ENCODE measurements at regions not wholly inside any gene's neighbourhood (a gene's known extent, or its start where the extent isn't known, plus 50 kb on each side); places are given as distances from the start of the nearest gene placed in this dataset.

- peaks cover 3% of the 10 kb centered on the region for H3K36me3 Mint-ChIP-seq (ENCODE audit: insufficient read depth)
- H3K4me3 Mint-ChIP-seq = no peak overlapping the region
- H3K27ac Mint-ChIP-seq = no peak overlapping the region
- ATAC-seq (replicated peaks) (no peak), DNase-seq (no peak)
- no peaks in the 10 kb centered on the region for H3K27me3 Mint-ChIP-seq
- no peaks in the 10 kb centered on the region for H3K4me1 Mint-ChIP-seq (ENCODE audit: low read depth in 2 of 2)
- no peaks in the 10 kb centered on the region for H3K9me3 Mint-ChIP-seq
Observed at GRCh38 chrX:25290132-25290531, 274.4 kb upstream of the ARX start.

DNA sequence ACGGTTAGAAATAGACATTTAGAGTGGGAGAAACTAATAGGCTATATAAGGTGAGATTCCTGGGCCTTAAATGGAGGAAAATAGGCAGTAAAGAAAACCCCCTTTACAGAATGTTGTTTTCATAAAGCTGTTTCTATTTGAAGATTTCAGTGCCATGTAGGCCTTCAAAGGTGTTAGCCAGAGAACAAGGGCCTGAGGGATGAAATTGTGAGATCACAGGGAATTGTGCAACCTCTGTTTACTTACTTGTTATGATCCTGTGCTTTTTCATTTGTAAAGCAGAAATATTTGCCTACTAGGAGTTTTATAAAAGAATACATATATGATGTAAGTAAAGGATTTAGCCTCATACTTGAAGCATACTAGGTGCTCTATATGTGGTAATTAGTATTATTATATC, 272.9 kb upstream of the ARX start:
- Mint-ChIP-seq H3K4me1 (ENCODE audit: low read depth in 2 of 2) (no peaks in the 10 kb centered on the region), H3K27ac (no peak overlapping the region), H3K36me3 (ENCODE audit: insufficient read depth) (peaks cover 3% of the 10 kb centered on the region), H3K27me3 (no peaks in the 10 kb centered on the region), H3K9me3 (no peaks in the 10 kb centered on the region), H3K4me3 (no peak overlapping the region)
- ATAC-seq (replicated peaks) = no peak
- no peak for DNase-seq

- Mint-ChIP-seq H3K4me1 (ENCODE audit: low read depth in 2 of 2) (no peaks in the 10 kb centered on the region), H3K9me3 (no peaks in the 10 kb centered on the region), H3K4me3 (no peak overlapping the region), H3K27me3 (no peaks in the 10 kb centered on the region), H3K27ac (no peak overlapping the region), H3K36me3 (ENCODE audit: insufficient read depth) (peaks cover 3% of the 10 kb centered on the region)
- DNase-seq (no peak), ATAC-seq (replicated peaks) (no peak)
Observed at GRCh38 chrX:25287521-25287920, 271.8 kb upstream of the ARX start.

- Mint-ChIP-seq H3K4me1 (ENCODE audit: low read depth in 2 of 2) (no peaks in the 10 kb centered on the region), H3K27me3 (no peaks in the 10 kb centered on the region), H3K36me3 (ENCODE audit: insufficient read depth) (peaks cover 3% of the 10 kb centered on the region), H3K27ac (no peak overlapping the region), H3K4me3 (no peak overlapping the region), H3K9me3 (no peaks in the 10 kb centered on the region)
- ATAC-seq (replicated peaks) (no peak), DNase-seq (no peak)
Observed at GRCh38 chrX:25285598-25285997, 269.8 kb upstream of the ARX start.

DNA sequence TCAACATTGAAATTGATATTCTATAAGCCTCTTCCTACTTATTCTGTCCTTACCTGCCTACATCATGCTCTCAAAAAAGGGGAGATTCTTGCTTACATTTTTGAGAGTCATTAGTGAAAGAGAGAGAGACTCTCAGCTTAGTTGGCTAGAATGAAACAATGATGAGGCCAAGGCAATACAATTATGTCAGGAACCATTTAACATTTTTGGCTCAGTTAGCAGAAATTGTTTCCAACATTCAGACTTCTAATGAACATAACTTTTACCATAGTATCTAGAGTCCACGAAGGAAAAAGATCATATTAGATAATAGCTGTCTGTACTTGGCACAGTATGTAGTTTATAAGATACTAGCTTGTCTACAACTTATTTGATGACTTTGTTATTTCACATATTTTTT, 263.7 kb upstream of the ARX start:
- Mint-ChIP-seq H3K4me3 (no peak overlapping the region), H3K27ac (no peak overlapping the region), H3K36me3 (ENCODE audit: insufficient read depth) (no peaks in the 10 kb centered on the region), H3K4me1 (ENCODE audit: low read depth in 2 of 2) (no peaks in the 10 kb centered on the region), H3K9me3 (no peaks in the 10 kb centered on the region), H3K27me3 (no peaks in the 10 kb centered on the region)
- no peak for DNase-seq
- ATAC-seq (replicated peaks) = no peak

DNA sequence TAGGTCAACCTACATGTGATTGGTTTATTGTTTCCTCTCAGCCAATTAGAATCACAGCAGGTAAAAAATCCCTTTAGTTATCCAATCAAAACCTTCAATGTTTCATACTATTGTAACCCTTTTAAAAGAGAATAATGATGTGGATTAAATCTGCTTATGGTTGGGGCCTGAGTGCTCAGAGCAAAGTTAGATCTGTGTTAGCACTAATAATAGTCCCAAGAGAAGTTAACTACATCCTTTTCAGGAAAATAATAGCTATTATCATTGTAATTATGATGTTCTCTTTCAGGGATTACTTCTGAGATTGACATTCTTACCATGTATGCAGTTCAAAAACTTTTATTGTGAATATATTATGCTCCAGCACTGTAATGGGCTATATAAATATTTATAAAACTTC, 262.6 kb upstream of the ARX start:
- no peak overlapping the region for H3K4me3 Mint-ChIP-seq
- no peak for DNase-seq
- no peaks in the 10 kb centered on the region for H3K9me3 Mint-ChIP-seq
- no peaks in the 10 kb centered on the region for H3K36me3 Mint-ChIP-seq (ENCODE audit: insufficient read depth)
- H3K4me1 Mint-ChIP-seq (ENCODE audit: low read depth in 2 of 2) = no peaks in the 10 kb centered on the region
- no peak for ATAC-seq (replicated peaks)
- no peak overlapping the region for H3K27ac Mint-ChIP-seq
- no peaks in the 10 kb centered on the region for H3K27me3 Mint-ChIP-seq

GRCh38 chrX:25277574-25277973, 261.8 kb upstream of the ARX start:
- Mint-ChIP-seq H3K4me1 (ENCODE audit: low read depth in 2 of 2) (no peaks in the 10 kb centered on the region), H3K36me3 (ENCODE audit: insufficient read depth) (no peaks in the 10 kb centered on the region), H3K27ac (no peak overlapping the region), H3K4me3 (no peak overlapping the region), H3K27me3 (no peaks in the 10 kb centered on the region), H3K9me3 (no peaks in the 10 kb centered on the region)
- DNase-seq (no peak), ATAC-seq (replicated peaks) (no peak)

GRCh38 chrX:25275159-25275558, 259.4 kb upstream of the ARX start:
- no peaks in the 10 kb centered on the region for H3K27me3 Mint-ChIP-seq
- DNase-seq (no peak), ATAC-seq (replicated peaks) (no peak)
- H3K27ac Mint-ChIP-seq = no peak overlapping the region
- no peaks in the 10 kb centered on the region for H3K36me3 Mint-ChIP-seq (ENCODE audit: insufficient read depth)
- no peak overlapping the region for H3K4me3 Mint-ChIP-seq
- no peaks in the 10 kb centered on the region for H3K4me1 Mint-ChIP-seq (ENCODE audit: low read depth in 2 of 2)
- no peaks in the 10 kb centered on the region for H3K9me3 Mint-ChIP-seq

DNA sequence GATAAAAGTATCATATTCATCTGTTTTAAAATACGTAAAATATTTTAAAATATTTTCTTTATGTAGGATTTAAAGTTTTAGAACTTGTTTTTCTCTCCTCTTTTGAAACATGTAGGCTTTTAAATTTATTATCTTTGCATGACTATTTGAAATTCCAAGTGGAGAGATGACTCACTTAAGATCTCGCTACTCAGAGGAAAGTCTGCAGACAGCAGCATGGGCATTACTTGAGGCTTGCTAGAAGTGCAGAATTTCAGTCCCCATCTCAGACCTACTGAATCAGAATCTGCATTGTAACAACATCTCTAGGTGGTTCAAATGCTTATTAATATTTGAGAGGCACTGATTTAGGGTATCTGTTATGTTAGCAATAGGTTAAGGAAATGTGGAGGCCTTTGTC, 225.7 kb upstream of the ARX start:
- Mint-ChIP-seq H3K27me3 (no peaks in the 10 kb centered on the region), H3K4me3 (no peak overlapping the region), H3K27ac (no peak overlapping the region), H3K4me1 (ENCODE audit: low read depth in 2 of 2) (no peaks in the 10 kb centered on the region), H3K9me3 (peaks cover 0 to 7% of the 10 kb centered on the region in 2 donors), H3K36me3 (ENCODE audit: insufficient read depth) (no peaks in the 10 kb centered on the region)
- ATAC-seq (replicated peaks) (no peak), DNase-seq (no peak)

- Mint-ChIP-seq H3K4me3 (no peak overlapping the region), H3K27ac (no peak overlapping the region), H3K9me3 (peaks cover 0 to 2% of the 10 kb centered on the region in 2 donors), H3K36me3 (ENCODE audit: insufficient read depth) (no peaks in the 10 kb centered on the region), H3K27me3 (no peaks in the 10 kb centered on the region), H3K4me1 (ENCODE audit: low read depth in 2 of 2) (no peaks in the 10 kb centered on the region)
- DNase-seq (no peak), ATAC-seq (replicated peaks) (no peak)
Observed at GRCh38 chrX:25226151-25226550, 210.4 kb upstream of the ARX start.

GRCh38 chrX:25219480-25219879, 203.7 kb upstream of the ARX start:
- Mint-ChIP-seq H3K4me1 (ENCODE audit: low read depth in 2 of 2) (no peaks in the 10 kb centered on the region), H3K9me3 (peaks cover 0 to under 1% of the 10 kb centered on the region in 2 donors), H3K36me3 (ENCODE audit: insufficient read depth) (no peaks in the 10 kb centered on the region), H3K4me3 (no peak overlapping the region), H3K27ac (no peak overlapping the region), H3K27me3 (no peaks in the 10 kb centered on the region)
- ATAC-seq (replicated peaks) (no peak), DNase-seq (no peak)

GRCh38 chrX:25213611-25214010, 197.8 kb upstream of the ARX start:
- Mint-ChIP-seq H3K36me3 (ENCODE audit: insufficient read depth) (no peaks in the 10 kb centered on the region), H3K4me3 (no peak overlapping the region), H3K9me3 (no peaks in the 10 kb centered on the region), H3K27ac (no peak overlapping the region), H3K4me1 (ENCODE audit: low read depth in 2 of 2) (no peaks in the 10 kb centered on the region), H3K27me3 (peaks cover 0 to 6% of the 10 kb centered on the region in 2 donors)
- ATAC-seq (replicated peaks) = no peak
- no peak for DNase-seq

DNA sequence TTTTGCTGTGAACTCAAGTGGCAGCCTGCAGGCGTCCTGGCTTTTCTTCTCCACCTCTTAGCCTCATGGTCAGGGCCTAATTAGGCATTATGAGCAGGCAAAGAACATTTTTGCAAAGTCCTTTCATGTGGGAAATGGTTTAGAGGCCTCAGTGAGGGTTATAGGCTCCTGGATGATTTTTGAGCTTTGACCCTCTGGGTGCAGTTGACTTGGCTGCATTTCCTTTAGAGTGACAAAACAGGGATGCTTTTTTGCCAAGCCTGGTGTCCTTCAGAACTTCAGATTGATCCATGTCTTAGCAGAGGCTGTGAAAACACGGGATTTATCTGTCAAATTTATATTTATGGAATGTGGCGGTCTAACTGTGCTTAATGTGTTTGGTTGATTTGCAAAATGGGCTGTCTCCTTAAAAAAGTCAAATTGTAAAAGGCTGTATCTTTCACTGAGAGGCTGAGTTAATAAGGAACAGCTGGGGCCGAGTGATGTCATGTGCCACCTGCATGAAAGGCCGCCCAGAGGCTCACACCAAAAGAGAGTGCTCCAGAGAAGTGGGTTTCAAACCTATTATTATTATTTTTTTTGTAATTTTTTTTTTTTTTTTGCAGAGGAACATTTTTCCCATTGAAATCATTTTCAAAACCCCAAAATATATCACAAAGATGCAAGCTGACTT, 192.2 kb upstream of the ARX start:
- no peaks in the 10 kb centered on the region for H3K4me1 Mint-ChIP-seq (ENCODE audit: low read depth in 2 of 2)
- H3K27me3 Mint-ChIP-seq = peaks cover 0 to 1% of the 10 kb centered on the region in 2 donors
- no peaks in the 10 kb centered on the region for H3K9me3 Mint-ChIP-seq
- H3K4me3 Mint-ChIP-seq = no peak overlapping the region
- DNase-seq (no peak), ATAC-seq (replicated peaks) (no peak)
- H3K36me3 Mint-ChIP-seq (ENCODE audit: insufficient read depth) = no peaks in the 10 kb centered on the region
- H3K27ac Mint-ChIP-seq = no peak overlapping the region

GRCh38 chrX:25206778-25207177, 191.0 kb upstream of the ARX start:
- no peaks in the 10 kb centered on the region for H3K27me3 Mint-ChIP-seq
- no peaks in the 10 kb centered on the region for H3K4me1 Mint-ChIP-seq (ENCODE audit: low read depth in 2 of 2)
- H3K27ac Mint-ChIP-seq = no peak overlapping the region
- no peak for ATAC-seq (replicated peaks)
- no peak for DNase-seq
- no peak overlapping the region for H3K4me3 Mint-ChIP-seq
- H3K36me3 Mint-ChIP-seq (ENCODE audit: insufficient read depth) = no peaks in the 10 kb centered on the region
- no peaks in the 10 kb centered on the region for H3K9me3 Mint-ChIP-seq

DNA sequence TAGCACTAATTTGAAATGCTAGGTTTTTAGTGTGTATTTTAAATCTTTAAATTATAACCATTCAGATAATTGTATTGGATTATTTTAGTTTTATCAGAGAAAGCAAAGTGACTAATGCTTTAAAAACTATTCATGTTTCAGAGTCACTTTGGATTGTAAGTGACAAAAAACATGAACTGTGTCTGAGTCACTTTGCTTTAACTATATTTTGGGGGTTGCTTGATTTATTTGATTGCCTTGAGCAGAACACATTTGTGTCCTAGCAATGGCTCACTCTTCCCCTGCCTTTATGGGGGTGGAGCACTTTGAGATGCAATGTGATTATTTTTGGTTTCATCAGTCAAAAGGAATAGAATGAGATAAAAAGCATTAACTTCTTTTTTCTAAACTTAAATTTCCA, 188.4 kb upstream of the ARX start:
- no peaks in the 10 kb centered on the region for H3K36me3 Mint-ChIP-seq (ENCODE audit: insufficient read depth)
- H3K9me3 Mint-ChIP-seq = no peaks in the 10 kb centered on the region
- ATAC-seq (replicated peaks) (no peak), DNase-seq (no peak)
- H3K4me1 Mint-ChIP-seq (ENCODE audit: low read depth in 2 of 2) = no peaks in the 10 kb centered on the region
- no peaks in the 10 kb centered on the region for H3K27me3 Mint-ChIP-seq
- no peak overlapping the region for H3K4me3 Mint-ChIP-seq
- no peak overlapping the region for H3K27ac Mint-ChIP-seq
